ENCODE measurements at regions not wholly inside any gene's neighbourhood (a gene's known extent, or its start where the extent isn't known, plus 50 kb on each side); places are given as distances from the start of the nearest gene placed in this dataset.

- H3K27me3 ChIP-seq (ENCODE audit: insufficient read depth, low read length), result no peaks in the 10 kb centered on the region
- no peak overlapping the region for H3K23ac ChIP-seq (ENCODE audit: insufficient read length, low read depth, low read length)
- no peak overlapping the region for H3K27ac ChIP-seq (ENCODE audit: insufficient read length, low read depth, low read length)
- H3K18ac ChIP-seq (ENCODE audit: insufficient read length, low read depth, low read length), result no peak overlapping the region
- H2BK5ac ChIP-seq (ENCODE audit: insufficient read length, low read length), result no peak overlapping the region
- TF ChIP-seq CTCF (conservative IDR thresholded peaks at IDR 0.05), result peak; percentile 23; the same call in 1 of the 3 replicates
- Mint-ChIP-seq H3K27ac (peak overlapping the region in 1 of 3 experiments; percentile 16; a peak in 1 of 7 replicates), H3K9me3 (no peaks in the 10 kb centered on the region), H3K4me3 (no peak overlapping the region), H3K4me1 (peaks cover 22 to 26% of the 10 kb centered on the region in 2 experiments), H3K27me3 (ENCODE audit: low read depth) (no peaks in the 10 kb centered on the region), H3K36me3 (ENCODE audit: insufficient read depth in 1 of 3, low read depth in 3 of 3) (no peaks in the 10 kb centered on the region; a peak in 1 of 7 replicates)
- H3K14ac ChIP-seq (ENCODE audit: insufficient read depth, low read length), result no peak overlapping the region
- H3K4ac ChIP-seq (ENCODE audit: low read depth, low read length), result no peak overlapping the region
- H3K23me2 ChIP-seq (ENCODE audit: insufficient read length, low read depth, low read length, poor library complexity, severe bottlenecking), result no peaks in the 10 kb centered on the region
- peaks cover 5% of the 10 kb centered on the region; the same call in 1 of the 2 replicates for H3K4me1 ChIP-seq (ENCODE audit: insufficient read depth, low read length)
- no peak overlapping the region for H2BK120ac ChIP-seq (ENCODE audit: low read depth, low read length, poor library complexity, severe bottlenecking)
- no peak overlapping the region for H2BK20ac ChIP-seq (ENCODE audit: low read depth, low read length, poor library complexity, severe bottlenecking)
- WGBS (ENCODE audit: extremely low coverage, insufficient read length, low lambda C conversion rate), result no CpG with 5 or more reads among the region's 5 CpGs
- H3K56ac ChIP-seq (ENCODE audit: insufficient read length, low read depth, low read length), result no peak overlapping the region
- H3K9me3 ChIP-seq (ENCODE audit: control insufficient read depth, low read depth, low read length), result no peaks in the 10 kb centered on the region
- H3T11ph ChIP-seq (ENCODE audit: low read length), result no peak overlapping the region
- peak; percentile 35 for DNase-seq
- H2AK5ac ChIP-seq (ENCODE audit: insufficient read length, low read length), result no peak overlapping the region
- H4K8ac ChIP-seq (replicated peaks; ENCODE audit: insufficient read length, low read depth, low read length), result no peak overlapping the region
- no peak overlapping the region for H4K91ac ChIP-seq (ENCODE audit: insufficient read length, low read depth, low read length)
- H2BK15ac ChIP-seq (ENCODE audit: low read depth, low read length), result no peak overlapping the region
- H3K4me2 ChIP-seq (ENCODE audit: insufficient read depth, insufficient read length, low read length), result no peak overlapping the region
- no peaks in the 10 kb centered on the region for H3K79me1 ChIP-seq (ENCODE audit: insufficient read depth, low read depth, low read length, poor library complexity, severe bottlenecking)
- H3K79me2 ChIP-seq (ENCODE audit: insufficient read depth, low read length), result no peaks in the 10 kb centered on the region
- H3K9ac ChIP-seq (ENCODE audit: extremely low read depth, insufficient read length, low read length), result no peak overlapping the region
- H4K20me1 ChIP-seq (ENCODE audit: control insufficient read depth, insufficient read depth, insufficient read length), result no peaks in the 10 kb centered on the region
- H4K5ac ChIP-seq (ENCODE audit: insufficient read length, low read depth, low read length), result no peak overlapping the region
- H2AFZ ChIP-seq (ENCODE audit: low read length), result no peak overlapping the region
- H2BK12ac ChIP-seq (ENCODE audit: insufficient read length, low read depth, low read length), result no peak overlapping the region
Observed at GRCh38 chr9:13580760-13581159, 301.3 kb upstream of the MPDZ start.
